ENCODE measurements at regions not wholly inside any gene's neighbourhood (a gene's known extent, or its start where the extent isn't known, plus 50 kb on each side); places are given as distances from the start of the nearest gene placed in this dataset.
"Not testable (repeated sequence)": the region's sequence is repeated elsewhere in the genome, so short reads cannot be mapped to it uniquely, and the experiment has no call there.

DNA sequence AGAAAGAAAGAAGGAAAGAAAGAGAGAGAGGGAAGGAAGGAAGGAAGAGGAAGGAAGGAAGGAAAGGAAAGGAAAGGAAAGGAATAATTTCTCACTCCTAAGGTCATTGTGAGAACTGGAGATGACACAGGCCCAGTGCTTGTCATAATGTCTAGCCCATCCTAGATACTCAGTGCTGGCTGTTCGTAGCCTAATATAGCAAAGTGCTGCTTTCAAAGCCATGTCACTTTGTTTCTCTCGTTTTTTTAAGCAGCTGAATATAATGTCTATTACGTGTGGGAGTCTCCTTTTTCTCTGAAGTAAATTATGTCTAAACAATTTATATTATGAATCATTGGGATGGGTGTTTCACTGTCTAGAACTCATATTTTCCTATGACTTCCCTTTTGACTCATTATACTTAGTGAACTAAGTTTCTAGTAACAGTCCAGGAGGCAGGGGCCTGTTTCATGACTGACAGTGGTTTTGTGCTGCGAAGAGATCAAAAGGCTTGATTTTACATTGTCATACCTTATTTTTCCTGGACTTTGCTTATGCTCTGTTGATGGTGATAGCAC is 327.0 kb upstream of the ZFP42 start:
- DNase-seq (ENCODE audit: extremely low read depth, low read depth), result no peak
- TF ChIP-seq, protein P1, sequence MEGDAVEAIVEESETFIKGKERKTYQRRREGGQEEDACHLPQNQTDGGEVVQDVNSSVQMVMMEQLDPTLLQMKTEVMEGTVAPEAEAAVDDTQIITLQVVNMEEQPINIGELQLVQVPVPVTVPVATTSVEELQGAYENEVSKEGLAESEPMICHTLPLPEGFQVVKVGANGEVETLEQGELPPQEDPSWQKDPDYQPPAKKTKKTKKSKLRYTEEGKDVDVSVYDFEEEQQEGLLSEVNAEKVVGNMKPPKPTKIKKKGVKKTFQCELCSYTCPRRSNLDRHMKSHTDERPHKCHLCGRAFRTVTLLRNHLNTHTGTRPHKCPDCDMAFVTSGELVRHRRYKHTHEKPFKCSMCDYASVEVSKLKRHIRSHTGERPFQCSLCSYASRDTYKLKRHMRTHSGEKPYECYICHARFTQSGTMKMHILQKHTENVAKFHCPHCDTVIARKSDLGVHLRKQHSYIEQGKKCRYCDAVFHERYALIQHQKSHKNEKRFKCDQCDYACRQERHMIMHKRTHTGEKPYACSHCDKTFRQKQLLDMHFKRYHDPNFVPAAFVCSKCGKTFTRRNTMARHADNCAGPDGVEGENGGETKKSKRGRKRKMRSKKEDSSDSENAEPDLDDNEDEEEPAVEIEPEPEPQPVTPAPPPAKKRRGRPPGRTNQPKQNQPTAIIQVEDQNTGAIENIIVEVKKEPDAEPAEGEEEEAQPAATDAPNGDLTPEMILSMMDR (IDR thresholded peaks at IDR 0.05; ENCODE audit: low read depth, low read length, missing control alignments), result no peak
- H3K4me3 ChIP-seq (replicated peaks; ENCODE audit: low read depth, low read length), result no peak overlapping the region

DNA sequence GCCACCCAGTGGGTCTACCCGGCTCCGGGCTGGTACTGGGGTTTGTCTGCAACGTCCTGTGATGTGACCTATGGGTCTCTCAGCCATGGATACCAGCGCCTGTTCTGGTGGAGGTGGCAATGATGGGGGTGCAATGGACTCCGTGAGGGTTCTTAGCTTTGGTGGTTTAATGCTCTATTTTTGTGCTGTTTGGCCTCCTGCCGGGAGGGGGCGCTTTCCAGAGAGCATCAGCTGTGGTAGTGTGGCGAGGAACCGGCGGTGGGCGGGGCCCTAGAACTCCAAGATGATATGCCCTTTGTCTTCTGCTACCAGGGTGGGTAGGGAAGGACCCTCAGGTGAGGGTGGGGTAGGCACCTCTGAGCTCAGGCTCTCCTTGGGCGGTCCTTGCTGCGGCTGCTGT is 324.1 kb upstream of the ZFP42 start:
- DNase-seq (ENCODE audit: extremely low read depth, low read depth), result not testable (repeated sequence)

DNA sequence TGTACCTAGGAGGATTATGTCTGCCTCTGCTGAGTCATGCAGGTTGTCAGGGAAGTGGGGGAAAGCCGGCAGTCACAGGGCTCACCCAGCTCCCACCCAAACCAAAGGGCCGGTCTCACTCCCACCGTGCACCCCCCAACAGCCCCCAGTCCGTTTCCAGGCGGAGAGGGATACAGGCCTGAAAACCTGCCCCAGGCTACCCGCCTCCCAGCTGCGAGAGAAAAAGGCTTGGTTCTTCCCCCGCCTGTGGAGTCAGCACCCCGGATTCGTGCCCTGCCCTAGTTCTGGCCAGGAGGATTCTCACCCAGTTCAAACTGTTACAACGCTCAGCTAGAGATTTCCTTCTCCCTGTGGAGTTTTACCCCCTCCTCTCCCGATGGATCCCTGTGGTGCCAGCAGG is 323.6 kb upstream of the ZFP42 start:
- DNase-seq (ENCODE audit: extremely low read depth, low read depth); H3K4me3 ChIP-seq (replicated peaks; ENCODE audit: low read depth, low read length): not testable (repeated sequence)

More for the DNA sequence above, 324.1 kb upstream of the ZFP42 start:
- not testable (repeated sequence) for H3K4me3 ChIP-seq (replicated peaks; ENCODE audit: low read depth, low read length)

DNA sequence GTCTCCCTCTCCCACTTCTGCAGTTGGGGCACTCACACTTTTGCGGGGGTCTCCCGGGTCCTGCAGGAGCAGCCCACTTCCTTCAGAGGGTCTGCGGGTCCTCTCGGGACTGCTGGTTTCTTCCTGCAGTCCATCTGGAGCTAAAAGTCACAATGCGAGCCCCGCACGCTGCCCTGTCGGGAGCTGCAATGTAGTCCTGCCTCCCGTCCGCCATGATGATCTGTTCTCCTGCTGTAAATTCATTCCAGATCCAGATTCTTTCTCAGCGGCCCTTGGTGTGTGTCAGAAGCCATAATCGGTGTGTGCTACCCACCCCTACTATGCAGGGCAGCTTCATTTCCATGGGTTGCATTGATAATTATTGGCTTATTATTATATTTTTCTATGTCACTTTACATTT is 323.0 kb upstream of the ZFP42 start:
- not testable (repeated sequence) for H3K4me3 ChIP-seq (replicated peaks; ENCODE audit: low read depth, low read length); DNase-seq (ENCODE audit: extremely low read depth, low read depth)

DNA sequence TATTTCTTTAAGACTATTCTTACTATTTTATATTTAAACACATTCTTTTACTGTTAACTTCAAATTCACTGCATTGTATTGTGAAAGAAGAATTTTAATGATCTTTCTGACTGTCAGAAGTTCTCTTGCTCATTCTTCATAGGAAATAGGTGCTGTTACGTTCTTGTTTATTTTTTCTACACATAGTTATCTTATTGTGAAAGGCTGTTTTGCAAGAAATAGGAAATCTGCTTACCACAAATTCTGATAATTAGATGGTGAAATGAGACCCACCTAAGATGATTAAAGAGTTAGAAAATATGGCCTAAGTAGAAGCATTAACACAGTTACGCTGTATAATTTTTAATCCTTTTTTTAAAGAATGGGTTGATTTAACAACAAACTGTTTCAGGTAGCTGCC is 316.1 kb upstream of the ZFP42 start:
- no peak for DNase-seq (ENCODE audit: extremely low read depth, low read depth)
- TF ChIP-seq, protein P1 (IDR thresholded peaks at IDR 0.05; ENCODE audit: low read depth, low read length, missing control alignments), result no peak
- no peak overlapping the region for H3K4me3 ChIP-seq (replicated peaks; ENCODE audit: low read depth, low read length)

DNA sequence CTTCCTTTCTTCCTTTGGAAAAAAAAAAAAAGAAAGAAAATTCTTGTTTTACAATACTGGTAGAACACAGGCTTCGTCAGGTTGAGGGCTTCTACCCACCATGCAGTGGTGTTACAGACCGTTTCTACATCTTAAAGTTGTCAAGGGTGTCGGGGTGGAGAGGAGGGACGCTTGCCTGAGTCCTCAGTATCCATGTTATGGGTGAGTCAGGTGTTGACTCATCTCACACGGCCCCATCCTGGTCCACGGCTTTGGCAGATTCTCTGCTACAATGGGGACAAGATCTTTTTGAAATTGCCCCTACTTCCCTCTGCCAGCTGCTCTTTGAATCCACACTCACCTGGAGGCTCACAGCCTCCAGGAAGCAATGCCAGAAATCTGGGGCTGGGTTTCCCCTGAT is 310.3 kb upstream of the ZFP42 start:
- no peak for DNase-seq (ENCODE audit: extremely low read depth, low read depth)
- no peak overlapping the region for H3K4me3 ChIP-seq (replicated peaks; ENCODE audit: low read depth, low read length)
- TF ChIP-seq, protein P1 (IDR thresholded peaks at IDR 0.05; ENCODE audit: low read depth, low read length, missing control alignments), result no peak

DNA sequence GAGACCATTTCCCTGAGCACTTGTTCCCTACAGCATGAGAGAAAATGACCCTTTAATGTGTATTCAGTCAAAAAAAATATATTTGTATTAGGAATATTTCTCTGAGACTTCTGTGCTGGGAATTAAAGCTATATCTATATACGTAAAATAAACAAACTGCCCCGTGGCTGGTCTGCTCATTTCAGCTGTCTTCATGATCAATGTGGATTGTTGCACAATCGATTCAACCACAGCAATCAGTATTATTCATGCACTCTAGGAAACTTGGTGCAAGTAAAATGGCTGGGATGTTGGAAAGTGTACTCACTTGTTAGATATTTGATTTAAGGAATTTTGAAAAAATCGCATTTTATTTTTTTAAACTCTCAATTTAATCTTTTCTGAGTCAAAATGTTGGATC is 307.9 kb upstream of the ZFP42 start:
- H3K4me3 ChIP-seq (replicated peaks; ENCODE audit: low read depth, low read length), result no peak overlapping the region
- TF ChIP-seq, protein P1 (IDR thresholded peaks at IDR 0.05; ENCODE audit: low read depth, low read length, missing control alignments), result no peak
- no peak for DNase-seq (ENCODE audit: extremely low read depth, low read depth)

DNA sequence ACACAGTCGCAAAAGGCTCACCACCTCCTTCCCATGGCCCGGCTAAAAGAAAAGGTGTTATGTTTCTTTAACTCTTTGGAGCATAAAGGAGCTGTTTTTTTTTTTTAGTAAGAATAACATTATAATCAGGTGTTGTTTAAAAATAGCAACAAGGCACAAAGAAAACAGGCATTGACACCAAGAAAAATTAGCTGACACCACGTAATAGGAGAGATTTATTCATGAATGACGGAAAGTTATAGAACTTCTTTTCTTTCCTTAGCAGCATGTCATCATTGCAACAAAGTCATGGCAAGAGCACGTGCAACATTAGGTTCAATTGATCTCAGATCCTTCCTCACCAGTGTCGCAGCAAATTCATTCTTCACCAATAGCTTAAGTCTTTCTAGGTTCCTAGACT is 302.9 kb upstream of the ZFP42 start:
- H3K4me3 ChIP-seq (replicated peaks; ENCODE audit: low read depth, low read length), result no peak overlapping the region
- DNase-seq (ENCODE audit: extremely low read depth, low read depth), result no peak
- TF ChIP-seq, protein P1 (IDR thresholded peaks at IDR 0.05; ENCODE audit: low read depth, low read length, missing control alignments), result no peak

DNA sequence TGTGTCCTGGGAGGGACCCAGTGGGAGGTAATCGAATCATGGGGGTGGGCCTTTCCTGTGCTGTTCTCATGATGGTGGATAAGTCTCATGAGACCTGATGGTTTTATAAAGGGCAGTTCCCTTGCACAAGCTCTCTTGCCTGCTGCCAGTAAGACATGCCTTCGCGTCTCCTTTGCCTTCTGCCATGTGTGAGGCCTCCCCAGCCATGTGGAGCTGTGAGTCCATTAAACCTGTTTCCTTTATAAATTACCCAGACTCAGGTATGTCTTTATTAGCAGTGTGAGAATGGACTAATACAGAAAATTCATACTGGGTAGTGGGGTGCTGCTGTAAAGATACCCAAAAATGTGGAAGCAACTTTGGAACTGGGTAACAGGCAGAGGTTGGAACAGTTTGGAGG is 300.0 kb upstream of the ZFP42 start:
- not testable (repeated sequence) for H3K4me3 ChIP-seq (replicated peaks; ENCODE audit: low read depth, low read length); DNase-seq (ENCODE audit: extremely low read depth, low read depth)
